ENCODE measurements at regions not wholly inside any gene's neighbourhood (a gene's known extent, or its start where the extent isn't known, plus 50 kb on each side); places are given as distances from the start of the nearest gene placed in this dataset.

- no peak for DNase-seq
Measured at GRCh38 chr2:21451403-21451802, 327.6 kb downstream of the TDRD15 start.

- DNase-seq: no peak
Measured at GRCh38 chr2:21452263-21452662, 328.5 kb downstream of the TDRD15 start.

GRCh38 chr2:21452678-21453077, 328.9 kb downstream of the TDRD15 start:
- DNase-seq: no peak

GRCh38 chr2:21453723-21454450, 330.1 kb downstream of the TDRD15 start:
- no peak for DNase-seq

GRCh38 chr2:21454839-21455238, 331.1 kb downstream of the TDRD15 start:
- no peak for DNase-seq

- DNase-seq: no peak
Measured at GRCh38 chr2:21461754-21462240, 338.0 kb downstream of the TDRD15 start.

- no peak for DNase-seq
Measured at GRCh38 chr2:21466341-21466927, 342.7 kb downstream of the TDRD15 start.

GRCh38 chr2:21467280-21467818, 343.6 kb downstream of the TDRD15 start:
- no peak for DNase-seq

- no peak for DNase-seq
Measured at GRCh38 chr2:21467910-21468309, 344.1 kb downstream of the TDRD15 start.

GRCh38 chr2:21468624-21469023, 344.9 kb downstream of the TDRD15 start:
- DNase-seq: no peak

- no peak for DNase-seq
Measured at GRCh38 chr2:21469158-21469557, 345.4 kb downstream of the TDRD15 start.

GRCh38 chr2:21469564-21469963, 345.8 kb downstream of the TDRD15 start:
- DNase-seq: no peak

- DNase-seq: no peak
Measured at GRCh38 chr2:21480162-21480561, 356.4 kb downstream of the TDRD15 start.

GRCh38 chr2:21484643-21485042, 360.9 kb downstream of the TDRD15 start:
- no peak for DNase-seq

- no peak for DNase-seq
Measured at GRCh38 chr2:21486445-21486844, 362.7 kb downstream of the TDRD15 start.

- no peak for DNase-seq
Measured at GRCh38 chr2:21489080-21489479, 365.3 kb downstream of the TDRD15 start.

GRCh38 chr2:21498016-21498415, 374.2 kb downstream of the TDRD15 start:
- no peak for DNase-seq

GRCh38 chr2:21500401-21500945, 376.7 kb downstream of the TDRD15 start:
- no peak for DNase-seq

GRCh38 chr2:21501376-21502027, 377.7 kb downstream of the TDRD15 start:
- no peak for DNase-seq

GRCh38 chr2:21515903-21516302, 392.1 kb downstream of the TDRD15 start:
- no peak for DNase-seq

- no peak for DNase-seq
Measured at GRCh38 chr2:21519412-21519811, 395.6 kb downstream of the TDRD15 start.

GRCh38 chr2:21519821-21520220, 396.1 kb downstream of the TDRD15 start:
- no peak for DNase-seq

- DNase-seq: no peak
Measured at GRCh38 chr2:21535826-21536225, 412.1 kb downstream of the TDRD15 start.

- DNase-seq: no peak
Measured at GRCh38 chr2:21539685-21540084, 415.9 kb downstream of the TDRD15 start.

Measured in activated T-cell treated with anti-CD3 and anti-CD28 coated beads for 4 hours (primary cell).